HepG2 (cell line): ENCODE measurements at regions not wholly inside any gene's neighbourhood (a gene's known extent, or its start where the extent isn't known, plus 50 kb on each side); places are given as distances from the start of the nearest gene placed in this dataset.

Experiments used
- ATAC-seq: fragments of 200-7000 bp; cut with Tn5 transposase; 3 replicates; pipeline ENCODE4 v1.9.1; 2020; ENCODE audit warnings: mild to moderate bottlenecking, moderate library complexity
- BruUV-seq: library from RNA; stranded (reverse); fragments of 400-500 nt; replicated peaks from 2 replicates; lab custom pipeline; 2021; lab: Mats Ljungman, UMichigan
- CTCF ChIA-PET: fragments of 300-600 bp; formaldehyde crosslinking; extraction: SDS; loops from one replicate; lab custom pipeline; 2021; ENCODE audit warnings: low total read pairs, inconsistent platforms, low intra/inter-chr PET ratio; lab: Yijun Ruan, JAX
- POLR2A ChIA-PET: fragments of 350-600 bp; sonication (Branson Sonifier 250); formaldehyde crosslinking; loops from one replicate; lab custom pipeline; 2020; ENCODE audit warnings: antibody characterized with exemption, inconsistent platforms; lab: Yijun Ruan, JAX
- DNase-seq: peaks from one replicate; pipeline ENCODE4 v3.0.0-alpha.2; 2015; ENCODE audit warnings: low spot score
- FAIRE-seq: peaks from 3 replicates; lab custom pipeline; 2011; peaks lifted over from hg19 to GRCh38; lab: Jason Lieb, UNC
- H2AFZ ChIP-seq: one replicate; pipeline ENCODE4 v1.6.1; 2011; ENCODE audit warnings: low read length, inconsistent platforms
- H3K27ac ChIP-seq: fragments of 300-600 bp; 3 replicates; pipeline ENCODE4 v1.8.0; 2011; ENCODE audit warnings: mixed run types, mild to moderate bottlenecking, mixed read lengths, low read length, inconsistent platforms; ENCODE audit not compliant: insufficient read depth; ENCODE audit errors: extremely low read length
- H3K27me3 ChIP-seq, 2 experiments: fragments of 200-600 bp in 1 of 2; 2 replicates in 1 of 2; 3 replicates in 1 of 2; pipeline versions ENCODE4 v1.6.0 to v1.8.0; 2011; ENCODE audit warnings: low read length in 2 of 2, mild to moderate bottlenecking in 2 of 2, moderate library complexity in 2 of 2, inconsistent platforms in 1 of 2; ENCODE audit not compliant: insufficient read depth in 2 of 2, control insufficient read depth in 1 of 2
- H3K36me3 ChIP-seq, 2 experiments: fragments of 200-600 bp in 1 of 2; replicated peaks in 1 of 2; 2 replicates in 1 of 2; 3 replicates in 1 of 2; pipeline versions ENCODE4 v1.5.1 to v1.8.0; 2011; ENCODE audit warnings: low read length in 2 of 2, inconsistent platforms in 1 of 2; ENCODE audit not compliant: insufficient read depth in 2 of 2, control insufficient read depth in 1 of 2
- H3K4me1 ChIP-seq: 2 replicates; pipeline ENCODE4 v1.5.1; 2012; ENCODE audit warnings: low read length, inconsistent platforms; ENCODE audit not compliant: insufficient read depth
- H3K4me2 ChIP-seq: 2 replicates; pipeline ENCODE4 v1.6.0; 2011; ENCODE audit warnings: low read depth, low read length, inconsistent platforms
- H3K4me3 ChIP-seq, 3 experiments: fragments of 200-600 bp in 1 of 3; sonication (generic), shearing (Covaris generic) in 1 of 3; replicated peaks in 1 of 3; 2 replicates each; pipeline ENCODE4 v1.5.1; 2011 to 2016; ENCODE audit warnings: low read length in 3 of 3, inconsistent platforms in 2 of 3, low read depth in 2 of 3, mild to moderate bottlenecking in 2 of 3, control low read depth in 1 of 3, mixed read lengths in 1 of 3; ENCODE audit not compliant: insufficient read depth in 1 of 3
- H3K79me2 ChIP-seq: one replicate; pipeline ENCODE4 v1.6.1; 2011; ENCODE audit warnings: low read length, inconsistent platforms; ENCODE audit not compliant: insufficient read depth
- H3K9ac ChIP-seq: 2 replicates; pipeline ENCODE4 v1.6.0; 2011; ENCODE audit warnings: mild to moderate bottlenecking, low read depth, low read length, inconsistent platforms; ENCODE audit not compliant: insufficient read depth
- H3K9me3 ChIP-seq: 2 replicates; pipeline ENCODE4 v1.5.1; 2012; ENCODE audit warnings: mild to moderate bottlenecking, low read length
- H4K20me1 ChIP-seq: 2 replicates; pipeline ENCODE4 v1.6.0; 2011; ENCODE audit warnings: inconsistent platforms, mild to moderate bottlenecking, low read length, moderate library complexity; ENCODE audit not compliant: insufficient read depth
- BRD4 ChIP-seq: sonication (generic); formaldehyde crosslinking; IDR thresholded peaks from 2 replicates; pipeline ENCODE4 v1.4.0; 2020; ENCODE audit warnings: missing genetic modification reagents
- ELK4 ChIP-seq: sonication (generic); formaldehyde crosslinking; IDR thresholded peaks from 2 replicates; pipeline ENCODE4 v1.9.0; 2021; ENCODE audit warnings: missing genetic modification reagents, borderline replicate concordance
- GABPA ChIP-seq, 2 experiments: IDR thresholded peaks; 2 replicates each; pipeline ENCODE4 v1.6.1; 2011 to 2016; ENCODE audit warnings: low read depth in 2 of 2, low read length in 1 of 2, missing biosample characterization in 1 of 2, missing genetic modification characterization in 1 of 2
- KDM2A ChIP-seq: sonication (generic); formaldehyde crosslinking; IDR thresholded peaks from 2 replicates; pipeline ENCODE4 v1.4.0; 2020; ENCODE audit warnings: low read depth, missing genetic modification reagents, borderline replicate concordance
- KMT2A ChIP-seq: sonication (generic); formaldehyde crosslinking; IDR thresholded peaks from 2 replicates; pipeline ENCODE4 v1.4.0; 2020; ENCODE audit warnings: missing genetic modification reagents
- MEF2D ChIP-seq: sonication (generic); formaldehyde crosslinking; IDR thresholded peaks from 2 replicates; pipeline ENCODE4 v1.5.1; 2020; ENCODE audit warnings: mild to moderate bottlenecking, missing genetic modification reagents
- PLRG1 ChIP-seq: fragments of 450-650 bp; conservative IDR thresholded peaks from 2 replicates; pipeline ENCODE4 v1.6.1; 2016
- STAG1 ChIP-seq: sonication (generic); formaldehyde crosslinking; IDR thresholded peaks from 2 replicates; pipeline ENCODE4 v1.4.0; 2020; ENCODE audit warnings: missing genetic modification reagents
- U2AF1 ChIP-seq: fragments of 200-400 bp; formaldehyde crosslinking; optimal IDR thresholded peaks from 2 replicates; pipeline ENCODE3; 2017; ENCODE audit warnings: mild to moderate bottlenecking, low read depth, low read length
- XRCC5 ChIP-seq: fragments of 200-400 bp; formaldehyde crosslinking; optimal IDR thresholded peaks from 2 replicates; pipeline ENCODE3; 2017; ENCODE audit warnings: mild to moderate bottlenecking, low read length
- ZBTB38 ChIP-seq: sonication (generic); formaldehyde crosslinking; IDR thresholded peaks from 2 replicates; pipeline ENCODE4 v1.5.1; 2020; ENCODE audit warnings: mild to moderate bottlenecking, missing genetic modification reagents
- ZFP36 ChIP-seq: fragments of 150-350 bp; IDR thresholded peaks from 2 replicates; pipeline ENCODE4 v1.6.1; 2018; ENCODE audit warnings: borderline replicate concordance, low read length, low read depth; ENCODE audit not compliant: partially characterized antibody
- ZNF18 ChIP-seq: sonication (generic); formaldehyde crosslinking; IDR thresholded peaks from 2 replicates; pipeline ENCODE4 v1.8.0; 2022; ENCODE audit warnings: mild to moderate bottlenecking, missing genetic modification reagents; ENCODE audit not compliant: insufficient replicate concordance
- ZNF24 ChIP-seq: fragments of 450-650 bp; IDR thresholded peaks from 2 replicates; pipeline ENCODE4 v1.6.1; 2017; ENCODE audit warnings: antibody characterized with exemption, mild to moderate bottlenecking
- ZNF484 ChIP-seq: sonication (generic); formaldehyde crosslinking; IDR thresholded peaks from 2 replicates; pipeline ENCODE4 v1.5.1; 2020; ENCODE audit warnings: mild to moderate bottlenecking, low read depth, missing genetic modification reagents, borderline replicate concordance
- ZNF496 ChIP-seq: sonication (generic); formaldehyde crosslinking; IDR thresholded peaks from 2 replicates; pipeline ENCODE4 v1.8.1; 2023; ENCODE audit warnings: mild to moderate bottlenecking, moderate library complexity, missing genetic modification reagents; ENCODE audit not compliant: insufficient replicate concordance
- ZNF503 ChIP-seq: sonication (generic); formaldehyde crosslinking; IDR thresholded peaks from 2 replicates; pipeline ENCODE4 v1.4.0; 2020; ENCODE audit warnings: missing genetic modification reagents
- ZNF550 ChIP-seq: sonication (generic); formaldehyde crosslinking; IDR thresholded peaks from 2 replicates; pipeline ENCODE4 v1.4.0; 2020; ENCODE audit warnings: mild to moderate bottlenecking, missing genetic modification reagents, borderline replicate concordance
- ZNF644 ChIP-seq: IDR thresholded peaks from 2 replicates; pipeline ENCODE4 v1.6.1; 2016; ENCODE audit warnings: low read depth
- ZNF770 ChIP-seq: sonication (generic); formaldehyde crosslinking; IDR thresholded peaks from 2 replicates; pipeline ENCODE4 v1.5.0; 2020; ENCODE audit warnings: mild to moderate bottlenecking, missing genetic modification reagents
- WGBS: methylation state at CpG from one replicate; pipeline ENCODE4 v1.1.6; 2017; ENCODE audit warnings: low lambda C conversion rate; 5-methylcytosine and 5-hydroxymethylcytosine counted together
- in situ Hi-C: cut with HindIII; loops from 2 replicates; pipeline ENCODE4 v1.10.0; 2017; ENCODE audit warnings: low pct_unique_long_range_greater_than_20kb; ENCODE audit not compliant: extremely low pct_ligation_motif_present
- intact Hi-C: fragments of 100-400 bp; cut with micrococcal nuclease; formaldehyde crosslinking; loops from one replicate; pipeline ENCODE4 v1.10.0; 2022; ENCODE audit not compliant: unreplicated experiment

GRCh38 chr4:17398035-17398434 lies 113.9 kb downstream of the QDPR start:
- in situ Hi-C loops, result no loop called here
- no peak for FAIRE-seq
- TF ChIP-seq ZNF496 (CRISPR knock-in tag), result no peak
- no peak for TF ChIP-seq BRD4 (CRISPR knock-in tag)
- no peak for TF ChIP-seq ZNF484 (CRISPR knock-in tag)
- no peak for TF ChIP-seq U2AF1
- no peak for TF ChIP-seq GABPA (IDR thresholded peaks at IDR 0.05; ENCODE audit: low read depth, low read length)
- TF ChIP-seq GABPA (CRISPR knock-in tag; IDR thresholded peaks at IDR 0.05; ENCODE audit: low read depth), result no peak
- TF ChIP-seq KDM2A (CRISPR knock-in tag), result no peak
- no peak for TF ChIP-seq PLRG1
- no peak for TF ChIP-seq ZBTB38
- no peak for TF ChIP-seq MEF2D (CRISPR knock-in tag)
- TF ChIP-seq ZNF550, result no peak
- TF ChIP-seq ZNF644 (CRISPR knock-in tag), result no peak
- TF ChIP-seq ZNF503 (CRISPR knock-in tag), result no peak
- TF ChIP-seq ZNF24, result no peak
- TF ChIP-seq KMT2A (CRISPR knock-in tag), result no peak
- no peak for TF ChIP-seq XRCC5
- no peak for TF ChIP-seq ZFP36
- TF ChIP-seq ELK4 (CRISPR knock-in tag), result no peak
- TF ChIP-seq ZNF770 (CRISPR knock-in tag), result no peak
- TF ChIP-seq STAG1 (CRISPR knock-in tag), result no peak
- TF ChIP-seq ZNF18 (CRISPR knock-in tag), result no peak
- intact Hi-C loops, result no loop called here
- POLR2A ChIA-PET, result no interaction called here
- Histone ChIP-seq H3K4me2 (no peak overlapping the region), H3K4me3 (no peak overlapping the region), H3K36me3 (no peaks in the 10 kb centered on the region), H3K27ac (no peak overlapping the region), H3K9me3 (no peaks in the 10 kb centered on the region), H3K9ac (no peak overlapping the region), H4K20me1 (no peaks in the 10 kb centered on the region), H3K4me1 (no peaks in the 10 kb centered on the region), H2AFZ (no peak overlapping the region), H3K79me2 (no peaks in the 10 kb centered on the region), H3K27me3 (peaks cover 0 to 3% of the 10 kb centered on the region in 2 experiments; a peak in 1 of 5 replicates)
- no peak for DNase-seq
- ATAC-seq, result no peak
- BruUV-seq, result no TSS peak
- WGBS, result 2% methylated on average over 2 of the region's 2 CpGs
- CTCF ChIA-PET, result no interaction called here
